Inflammatory macrophage treated with lipopolysaccharide for 1 hour (primary cell): ENCODE measurements at regions not wholly inside any gene's neighbourhood (a gene's known extent, or its start where the extent isn't known, plus 50 kb on each side); places are given as distances from the start of the nearest gene placed in this dataset.

Experiments
- DNase-seq, 2 donors: peaks; one replicate each; pipeline ENCODE4 v3.0.0-alpha.2; 2020 to 2022

- DNase-seq, result no peak
Measured at GRCh38 chr4:35982318-35982717, 262.0 kb downstream of the ARAP2 start.

- no peak for DNase-seq
Measured at GRCh38 chr4:35986537-35986936, 257.8 kb downstream of the ARAP2 start.

- DNase-seq, result no peak
Measured at GRCh38 chr4:35993606-35994005, 250.7 kb downstream of the ARAP2 start.

- no peak for DNase-seq
Measured at GRCh38 chr4:36000941-36001557, 243.3 kb downstream of the ARAP2 start.

- no peak for DNase-seq
Measured at GRCh38 chr4:36003051-36003450, 241.3 kb downstream of the ARAP2 start.

- peak in 1 of 2 donors; percentile 21 for DNase-seq
Measured at GRCh38 chr4:36004204-36004851, 240.0 kb downstream of the ARAP2 start.

GRCh38 chr4:36006226-36006625, 238.1 kb downstream of the ARAP2 start:
- DNase-seq, result no peak

- DNase-seq, result no peak
Measured at GRCh38 chr4:36010397-36010929, 233.9 kb downstream of the ARAP2 start.

GRCh38 chr4:36011381-36011780, 232.9 kb downstream of the ARAP2 start:
- no peak for DNase-seq

GRCh38 chr4:36012503-36012902, 231.8 kb downstream of the ARAP2 start:
- no peak for DNase-seq

GRCh38 chr4:36013206-36013605, 231.1 kb downstream of the ARAP2 start:
- DNase-seq, result no peak
